GM21367 (cell line): ENCODE measurements at regions not wholly inside any gene's neighbourhood (a gene's known extent, or its start where the extent isn't known, plus 50 kb on each side); places are given as distances from the start of the nearest gene placed in this dataset.

Experiments used
- ATAC-seq: cut with Tn5 transposase; IDR thresholded peaks from one replicate; pipeline ENCODE4 v1.9.1; 2021; ENCODE audit not compliant: unreplicated experiment

DNA sequence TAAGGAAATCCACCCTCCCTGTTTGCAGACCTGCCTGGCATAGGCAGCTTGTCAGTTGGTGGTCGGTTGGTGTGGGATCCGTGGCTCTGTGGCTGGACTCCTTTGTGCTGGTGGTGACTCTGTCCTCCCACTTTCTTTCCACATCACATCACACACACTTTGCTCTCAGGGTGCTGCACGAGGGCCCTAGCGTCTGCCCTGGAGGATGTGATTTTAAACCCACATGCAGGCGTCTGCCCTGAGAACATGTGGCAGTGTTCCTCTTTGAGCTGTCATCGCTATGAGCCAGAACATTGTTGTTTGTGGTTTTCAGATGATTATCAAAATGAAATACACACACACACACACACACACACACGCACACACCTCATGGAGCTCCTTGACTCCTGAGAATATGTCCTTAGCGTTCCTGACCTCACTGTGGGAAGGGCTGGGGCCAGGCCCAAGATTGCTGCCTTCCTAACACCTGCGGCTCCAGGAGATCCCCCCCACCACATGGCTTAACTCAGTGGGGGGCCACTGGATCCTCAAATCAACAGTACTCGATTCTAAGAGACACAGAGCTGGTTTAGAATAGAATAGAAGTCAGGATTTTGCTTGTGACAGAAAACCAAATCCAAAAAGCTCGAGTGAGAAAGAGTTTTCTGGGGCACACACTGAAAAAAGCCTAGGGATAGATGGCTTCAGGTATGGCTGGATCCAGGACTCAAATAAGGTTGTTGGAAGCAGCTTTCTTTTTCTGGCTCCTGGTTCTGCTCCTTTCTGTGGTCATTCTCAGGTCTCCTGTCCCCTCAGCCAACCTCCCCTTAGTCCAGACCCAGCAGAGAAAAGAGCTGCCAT lies 54.8 kb downstream of the RTP5 start:
- no peak for ATAC-seq

GRCh38 chr2:241924909-241925250 lies 55.4 kb downstream of the RTP5 start:
- ATAC-seq, result no peak

DNA sequence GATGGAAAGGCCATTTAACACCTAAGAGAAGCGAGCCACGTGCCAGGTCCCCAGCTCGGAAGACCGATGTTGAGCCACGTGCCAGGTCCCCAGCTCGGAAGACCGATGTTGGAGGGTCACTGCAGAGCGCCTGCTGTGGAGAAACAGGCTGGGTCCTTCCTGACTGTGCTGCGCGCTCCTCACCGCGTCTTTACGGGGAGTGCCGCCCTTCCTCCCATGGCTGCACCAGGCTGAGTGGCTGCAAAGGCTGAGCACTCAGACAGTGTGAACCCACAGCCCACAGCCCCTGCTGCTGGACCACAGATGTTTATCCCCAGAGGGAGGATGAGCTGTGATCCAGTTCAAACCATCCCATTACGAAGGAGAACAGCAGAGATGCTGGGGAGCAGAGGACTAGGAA lies 55.7 kb downstream of the RTP5 start:
- ATAC-seq, result no peak

- no peak for ATAC-seq
Measured at GRCh38 chr2:241925821-241926441, 56.4 kb downstream of the RTP5 start.

DNA sequence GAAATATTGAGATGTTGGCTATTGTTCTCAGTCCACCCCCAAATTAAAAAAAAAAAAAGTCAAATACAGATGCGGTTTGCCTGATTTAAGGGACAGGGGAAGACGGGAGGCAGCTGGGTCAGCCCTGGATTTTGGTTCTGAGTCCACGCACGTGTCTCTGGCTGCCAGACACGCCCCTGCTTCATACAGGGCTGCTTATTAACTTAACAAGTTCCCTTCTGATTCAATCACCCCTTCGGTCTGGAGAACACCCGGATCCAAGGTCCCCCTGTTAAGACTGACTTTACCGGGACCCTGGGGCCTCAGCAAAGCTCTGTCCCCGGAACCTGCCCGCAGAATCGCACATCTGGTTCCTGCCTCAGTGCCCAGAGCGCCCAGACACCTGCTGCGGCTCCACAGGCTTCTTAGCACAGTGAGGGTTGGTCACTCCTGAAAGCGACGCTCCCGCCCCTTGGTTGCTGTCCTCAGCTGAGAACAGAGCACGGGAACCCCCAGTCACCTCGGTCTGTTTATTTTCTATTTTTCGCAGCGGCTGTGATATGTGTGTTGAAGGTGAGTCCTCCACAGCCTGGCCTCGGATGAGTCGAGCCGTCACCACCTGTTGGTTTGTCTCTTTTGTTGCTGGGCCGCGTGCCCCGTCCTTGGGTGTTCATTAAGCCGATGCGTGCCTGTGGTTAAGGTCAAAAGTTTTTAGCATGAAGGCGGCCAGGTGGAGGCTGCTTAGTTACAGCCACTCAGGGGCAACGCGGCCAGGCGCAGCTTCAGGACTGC lies 57.2 kb downstream of the RTP5 start:
- no peak for ATAC-seq

DNA sequence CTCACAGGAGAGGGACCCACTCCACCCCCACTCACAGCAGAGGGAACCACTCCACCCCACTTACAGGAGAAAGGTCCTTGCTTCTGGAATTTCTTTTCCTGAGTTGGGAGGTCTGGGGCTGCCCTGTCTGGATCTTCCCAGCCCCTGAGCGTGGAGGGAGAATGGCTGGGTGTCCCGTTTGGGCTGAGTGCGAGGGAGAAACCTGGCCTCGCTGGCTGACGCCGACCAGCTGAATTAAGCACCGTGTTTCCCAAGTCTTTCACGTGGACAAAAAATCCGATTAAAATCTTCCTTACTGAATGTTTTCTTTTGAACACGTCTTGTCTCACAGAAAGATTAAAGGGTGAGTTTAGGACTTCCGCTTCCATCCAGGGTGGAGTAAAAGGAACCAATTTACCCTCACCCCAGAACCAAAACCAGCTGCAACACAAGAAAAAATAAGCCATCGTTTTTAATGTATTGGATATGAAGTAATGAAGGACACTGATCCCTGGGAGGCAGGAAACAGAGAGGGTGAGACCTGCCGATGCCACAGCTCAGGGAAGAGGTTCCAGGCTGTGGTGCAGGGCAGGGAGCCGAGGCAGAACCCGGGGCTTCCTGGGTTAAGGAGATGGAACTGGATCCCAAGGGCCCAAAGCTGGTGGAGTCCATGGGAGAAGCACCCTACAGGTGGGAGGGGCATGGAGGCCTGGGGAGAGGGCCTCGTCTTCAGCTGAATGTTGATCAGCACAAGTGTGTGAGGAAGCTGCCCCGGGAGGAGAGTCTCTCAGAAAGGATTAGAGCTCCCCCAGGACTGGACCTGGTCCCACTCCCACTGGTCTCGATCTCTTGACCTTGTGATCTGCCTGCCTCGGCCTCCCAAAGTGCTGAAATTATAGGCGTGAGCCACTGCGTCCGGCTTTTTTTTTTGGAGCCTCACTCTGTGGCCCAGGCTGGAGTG lies 60.3 kb downstream of the RTP5 start:
- ATAC-seq, result no peak

DNA sequence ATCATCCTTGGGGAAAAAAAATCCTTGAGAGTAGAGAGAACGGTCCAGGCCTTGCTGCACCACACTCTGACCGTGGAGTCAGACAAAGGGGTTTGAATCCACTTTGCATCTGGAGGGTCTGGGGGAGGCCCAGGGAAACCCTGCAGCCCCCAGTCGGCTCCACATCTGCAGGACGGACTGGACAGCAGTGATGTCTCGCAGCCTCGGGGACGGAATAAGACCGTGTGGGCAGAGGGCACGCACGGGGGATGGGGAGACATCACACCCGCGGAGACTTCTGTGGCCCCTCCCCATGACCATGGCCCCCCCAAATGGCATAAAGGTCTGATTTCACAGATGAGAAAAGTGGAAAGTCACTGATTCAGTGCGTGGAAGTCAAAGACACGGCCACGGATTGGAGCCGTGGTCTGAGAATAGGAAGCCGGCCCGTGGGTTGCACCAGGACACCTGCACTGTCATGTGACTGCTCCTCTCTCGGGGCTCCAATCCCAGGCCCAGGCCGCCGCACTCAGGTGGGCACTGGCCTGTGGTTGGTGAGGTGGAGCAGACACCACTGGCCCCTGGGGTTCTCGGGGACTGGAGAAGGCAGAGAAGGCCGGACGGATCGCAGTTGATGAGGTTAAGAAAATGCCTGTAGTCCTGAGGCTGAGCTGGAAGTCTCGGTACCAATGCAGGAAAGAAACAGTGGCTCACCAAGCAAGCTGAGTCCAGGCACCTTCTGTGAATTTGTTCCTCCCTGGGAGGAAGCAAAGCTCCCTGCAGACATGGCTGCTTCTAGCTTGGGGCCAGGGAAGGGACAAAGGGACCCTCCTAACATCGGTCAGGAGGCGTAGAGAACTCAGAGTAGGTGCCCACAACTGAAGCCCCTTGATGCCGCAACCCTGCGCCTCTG lies 61.8 kb downstream of the RTP5 start:
- no peak for ATAC-seq

GRCh38 chr2:241931976-241932898 lies 62.7 kb downstream of the RTP5 start:
- ATAC-seq, result no peak

- ATAC-seq, result no peak
Measured at GRCh38 chr2:241932899-241933178, 63.3 kb downstream of the RTP5 start.

- ATAC-seq, result no peak
Measured at GRCh38 chr2:241933179-241933911, 63.8 kb downstream of the RTP5 start.

GRCh38 chr2:241935314-241935713 lies 65.8 kb downstream of the RTP5 start:
- ATAC-seq, result no peak

GRCh38 chr2:241935774-241936173 lies 66.2 kb downstream of the RTP5 start:
- ATAC-seq, result no peak

DNA sequence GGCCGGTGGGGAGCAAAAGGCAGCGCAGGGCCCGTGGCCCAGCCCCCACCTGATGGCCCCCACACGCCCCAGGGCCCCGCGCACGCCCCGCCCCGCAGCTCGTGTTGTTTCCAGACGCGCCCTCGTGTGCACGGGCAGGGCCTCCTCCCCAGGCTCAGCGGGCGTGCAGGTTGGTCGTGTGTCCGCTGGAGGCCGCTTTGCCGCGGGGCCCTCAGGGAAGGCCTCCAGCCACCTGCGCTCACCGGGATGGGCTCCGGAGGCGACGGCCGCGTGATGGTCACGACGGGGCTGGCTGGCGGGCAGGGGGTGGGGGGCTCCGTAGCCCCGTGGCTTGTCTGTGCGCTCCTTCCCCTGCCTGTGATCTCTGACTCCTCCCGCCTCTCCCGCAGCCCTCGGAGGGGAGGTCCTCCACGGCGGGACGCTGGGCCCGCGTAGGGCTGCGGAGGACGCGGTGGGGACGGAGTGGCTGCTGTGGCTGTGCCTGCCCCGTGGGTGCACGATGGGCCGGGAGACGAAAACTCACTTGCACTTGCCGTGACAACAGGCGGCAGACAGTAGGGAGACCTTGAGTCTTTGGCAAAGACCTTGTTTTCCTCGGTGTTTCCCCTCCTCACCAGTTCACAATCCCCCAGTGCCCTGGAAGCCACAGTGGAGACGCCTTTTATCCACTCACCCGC lies 67.1 kb downstream of the RTP5 start:
- ATAC-seq, result no peak

DNA sequence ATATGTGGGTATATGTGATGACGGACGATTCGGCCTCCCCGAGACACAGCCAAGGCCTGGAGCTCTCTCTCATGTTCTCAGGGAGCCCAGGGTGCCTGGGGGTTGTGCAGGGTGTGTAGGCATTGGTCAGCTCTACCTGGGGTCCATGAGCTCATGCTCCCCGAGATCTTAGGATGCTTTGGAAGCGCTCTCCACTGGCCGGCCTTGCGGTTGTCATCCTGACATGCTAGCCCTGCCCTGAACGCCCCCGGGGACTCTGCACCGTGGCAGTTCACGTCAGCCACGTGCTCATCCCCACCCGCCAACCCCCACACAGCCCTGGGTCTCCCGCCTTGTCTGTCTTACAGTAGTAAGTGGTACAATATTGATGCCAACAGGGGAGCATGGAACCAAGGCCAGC lies 67.8 kb downstream of the RTP5 start:
- no peak for ATAC-seq

DNA sequence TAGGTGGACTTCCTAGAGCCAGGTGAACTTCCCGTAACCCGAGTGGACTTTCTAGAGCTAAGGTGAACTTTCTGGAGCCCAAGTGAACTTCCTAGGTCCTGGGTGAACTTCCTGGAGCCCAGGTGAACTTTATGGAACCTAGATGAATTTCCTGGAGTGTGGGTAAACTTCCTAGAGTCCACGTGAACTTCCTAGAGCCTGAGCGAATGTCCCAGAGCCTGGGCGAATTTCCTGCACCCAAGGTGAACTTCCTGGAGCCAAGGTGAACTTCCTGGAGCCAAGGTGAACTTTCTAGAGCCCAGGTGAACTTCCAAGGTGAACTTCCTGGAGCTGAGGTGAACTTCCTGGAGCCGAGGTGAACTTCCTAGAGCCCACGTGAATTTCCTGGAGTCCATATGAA lies 70.0 kb downstream of the RTP5 start:
- no peak for ATAC-seq

DNA sequence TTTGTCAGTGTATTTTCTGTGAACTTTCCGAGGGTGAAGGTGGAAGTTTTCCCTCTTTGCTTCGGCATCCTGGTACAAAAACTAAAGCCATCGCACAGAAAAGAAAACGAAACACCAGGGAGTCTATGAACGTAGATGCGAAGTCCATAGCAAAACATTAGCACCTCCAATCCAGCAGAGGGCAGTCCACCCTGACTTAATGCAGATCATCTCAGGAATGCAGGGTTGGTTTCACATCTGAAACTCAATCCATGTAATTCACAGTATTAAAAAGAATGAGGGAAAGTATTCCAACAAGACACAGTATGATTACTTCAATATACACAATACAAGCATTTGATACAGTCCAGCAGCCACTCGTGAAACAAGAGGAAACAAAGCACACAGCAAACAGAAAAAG lies 70.8 kb downstream of the RTP5 start:
- no peak for ATAC-seq

DNA sequence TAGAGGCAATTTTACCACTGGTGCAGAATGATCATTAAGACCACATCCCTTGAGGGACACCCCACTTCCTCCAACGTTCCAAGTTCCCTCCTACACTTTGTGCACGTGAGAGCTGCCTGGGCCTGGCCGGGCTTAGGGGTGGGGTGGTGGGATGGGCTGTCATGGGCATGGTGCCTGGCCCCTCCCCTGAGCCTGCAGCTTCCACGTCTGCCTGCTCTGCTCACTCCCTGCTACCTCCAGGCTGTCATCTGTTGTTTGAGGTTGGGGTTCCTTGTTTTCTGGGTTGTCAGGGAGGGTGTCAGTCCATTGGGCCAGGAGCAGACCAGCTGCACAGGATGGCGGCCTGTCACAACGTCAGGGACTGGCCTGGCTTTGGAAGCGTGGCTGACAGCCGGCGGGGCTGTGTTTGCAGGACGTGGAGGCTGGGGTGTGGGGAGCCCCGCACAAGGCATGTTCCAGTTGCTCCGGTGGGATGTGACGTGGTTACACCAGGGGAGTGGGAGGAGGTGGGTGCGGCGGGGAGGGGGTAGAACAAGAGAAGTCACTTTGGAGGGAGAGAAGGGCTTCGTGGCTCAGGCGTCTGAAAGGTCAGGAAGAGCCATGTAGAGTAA lies 72.3 kb downstream of the RTP5 start:
- no peak for ATAC-seq
